Liver (tissue), 8 donors: ENCODE measurements at regions not wholly inside any gene's neighbourhood (a gene's known extent, or its start where the extent isn't known, plus 50 kb on each side); places are given as distances from the start of the nearest gene placed in this dataset.

Experiments
- DNase-seq: peaks from one replicate; pipeline ENCODE4 v3.0.0-alpha.2; 2017; ENCODE audit warnings: low spot score
- H3K27ac ChIP-seq, 2 donors: one replicate each; pipeline ENCODE4 v1.7.0; 2013; ENCODE audit warnings: inconsistent platforms in 2 of 2, low read length in 2 of 2, control low read depth in 1 of 2, low read depth in 1 of 2, mild to moderate bottlenecking in 1 of 2
- H3K27me3 ChIP-seq, 4 donors: one replicate each; pipeline versions ENCODE4 v1.6.1 to v1.7.0; 2013; ENCODE audit warnings: low read length in 3 of 4, inconsistent platforms in 1 of 4, mild to moderate bottlenecking in 1 of 4, moderate library complexity in 1 of 4; ENCODE audit not compliant: control insufficient read depth in 4 of 4, insufficient read depth in 4 of 4
- H3K36me3 ChIP-seq, 4 donors: one replicate each; pipeline versions ENCODE4 v1.6.1 to v1.7.0; 2013; ENCODE audit warnings: low read length in 3 of 4, mild to moderate bottlenecking in 3 of 4, low read depth in 1 of 4, moderate library complexity in 1 of 4; ENCODE audit not compliant: control insufficient read depth in 4 of 4, insufficient read depth in 3 of 4
- H3K4me1 ChIP-seq, 4 donors: one replicate each; pipeline versions ENCODE4 v1.6.1 to v1.7.0; 2013; ENCODE audit warnings: low read length in 3 of 4, mild to moderate bottlenecking in 3 of 4, moderate library complexity in 1 of 4; ENCODE audit not compliant: control insufficient read depth in 4 of 4, insufficient read depth in 4 of 4
- H3K4me3 ChIP-seq, 3 donors: one replicate each; pipeline versions ENCODE4 v1.6.1 to v1.7.0; 2013; ENCODE audit warnings: low read length in 3 of 3, control low read depth in 1 of 3, low read depth in 1 of 3, mild to moderate bottlenecking in 1 of 3
- H3K9ac ChIP-seq, 2 donors: one replicate each; pipeline ENCODE4 v1.7.0; 2013; ENCODE audit warnings: low read length in 2 of 2, mild to moderate bottlenecking in 2 of 2, moderate library complexity in 2 of 2, control low read depth in 1 of 2, low read depth in 1 of 2
- H3K9me3 ChIP-seq, 4 donors: one replicate each; pipeline versions ENCODE4 v1.6.1 to v1.7.0; 2013; ENCODE audit warnings: low read length in 3 of 4; ENCODE audit not compliant: control insufficient read depth in 4 of 4
- ATF3 ChIP-seq: IDR thresholded peaks from 2 replicates; pipeline ENCODE4 v1.6.1; 2016; ENCODE audit warnings: antibody characterized with exemption
- CTCF ChIP-seq: fragments of 150-350 bp; IDR thresholded peaks from 2 replicates; pipeline ENCODE4 v1.5.1; 2017; ENCODE audit warnings: improper control_type of control experiment, low read depth, low read length; ENCODE audit not compliant: missing input control
- FOXA1 ChIP-seq: IDR thresholded peaks from 2 replicates; pipeline ENCODE4 v1.6.1; 2016; ENCODE audit warnings: antibody characterized with exemption
- FOXA2 ChIP-seq: IDR thresholded peaks from 2 replicates; pipeline ENCODE4 v1.6.1; 2016; ENCODE audit warnings: antibody characterized with exemption
- GABPA ChIP-seq, 2 donors: IDR thresholded peaks in 1 of 2; conservative IDR thresholded peaks in 1 of 2; 2 replicates each; pipeline ENCODE4 v1.6.1; 2016; ENCODE audit warnings: antibody characterized with exemption in 2 of 2, mild to moderate bottlenecking in 1 of 2, moderate library complexity in 1 of 2
- HNF4A ChIP-seq, 2 donors: conservative IDR thresholded peaks; 2 replicates each; pipeline ENCODE4 v1.6.1; 2016; ENCODE audit warnings: antibody characterized with exemption in 2 of 2, mild to moderate bottlenecking in 2 of 2
- HNF4G ChIP-seq: IDR thresholded peaks from 2 replicates; pipeline ENCODE4 v1.6.1; 2016; ENCODE audit warnings: antibody characterized with exemption
- JUND ChIP-seq, 2 donors: IDR thresholded peaks; 2 replicates each; pipeline ENCODE4 v1.6.1; 2016; ENCODE audit warnings: antibody characterized with exemption in 2 of 2
- MAX ChIP-seq: IDR thresholded peaks from 2 replicates; pipeline ENCODE4 v1.6.1; 2016; ENCODE audit warnings: antibody characterized with exemption
- NR2F2 ChIP-seq: IDR thresholded peaks from 2 replicates; pipeline ENCODE4 v1.6.1; 2016; ENCODE audit warnings: antibody characterized with exemption
- RAD21 ChIP-seq, 2 donors: IDR thresholded peaks; 2 replicates each; pipeline ENCODE4 v1.6.1; 2016; ENCODE audit warnings: antibody characterized with exemption in 2 of 2, mild to moderate bottlenecking in 2 of 2
- REST ChIP-seq: IDR thresholded peaks from 2 replicates; pipeline ENCODE4 v1.6.1; 2016; ENCODE audit warnings: antibody characterized with exemption, mild to moderate bottlenecking
- TAF1 ChIP-seq: conservative IDR thresholded peaks from 2 replicates; pipeline ENCODE4 v1.6.1; 2016; ENCODE audit warnings: antibody characterized with exemption, mild to moderate bottlenecking
- ZBTB33 ChIP-seq: IDR thresholded peaks from 2 replicates; pipeline ENCODE4 v1.6.1; 2016; ENCODE audit warnings: antibody characterized with exemption
- WGBS: extraction: QIAGEN DNeasy Blood & Tissue Kit; methylation state at CpG from one replicate; pipeline ENCODE4 v1.1.7; 2013; 5-methylcytosine and 5-hydroxymethylcytosine counted together
- donor health status: healthy.
- donor health status: healthy.
- donor health status: healthy.
- donor health status: healthy.
- donor health status: healthy.

GRCh38 chr4:27913738-27914137 lies 1053.1 kb downstream of the STIM2 start (continued):
- no peak for TF ChIP-seq CTCF

GRCh38 chr4:27915822-27916221 lies 1055.2 kb downstream of the STIM2 start:
- H3K27ac ChIP-seq = no peak overlapping the region
- no peaks in the 10 kb centered on the region for H3K36me3 ChIP-seq
- H3K9ac ChIP-seq = no peak overlapping the region
- no peaks in the 10 kb centered on the region for H3K4me1 ChIP-seq
- WGBS = 75% methylated on average over 2 of the region's 2 CpGs
- no peak overlapping the region for H3K4me3 ChIP-seq
- no peaks in the 10 kb centered on the region for H3K9me3 ChIP-seq
- no peak for DNase-seq
- no peaks in the 10 kb centered on the region for H3K27me3 ChIP-seq
- TF ChIP-seq TAF1 = no peak
- TF ChIP-seq NR2F2 = no peak
- TF ChIP-seq ATF3 = no peak
- TF ChIP-seq FOXA1 = no peak
- no peak for TF ChIP-seq ZBTB33
- no peak for TF ChIP-seq CTCF
- TF ChIP-seq HNF4A (conservative IDR thresholded peaks at IDR 0.05) = no peak
- no peak for TF ChIP-seq REST
- no peak for TF ChIP-seq HNF4G
- no peak for TF ChIP-seq FOXA2
- TF ChIP-seq MAX = no peak
- TF ChIP-seq JUND (IDR thresholded peaks at IDR 0.05) = no peak
- no peak for TF ChIP-seq GABPA (IDR thresholded peaks at IDR 0.05 in 1 of 2, conservative IDR thresholded peaks at IDR 0.05 in 1 of 2)
- TF ChIP-seq RAD21 (IDR thresholded peaks at IDR 0.05) = no peak
